Tibial nerve (tissue), 4 donors: ENCODE measurements at regions not wholly inside any gene's neighbourhood (a gene's known extent, or its start where the extent isn't known, plus 50 kb on each side); places are given as distances from the start of the nearest gene placed in this dataset.

ENCODE experiments used
- DNase-seq, 2 donors: peaks; one replicate each; pipeline ENCODE4 v3.0.0-alpha.2; 2019; ENCODE audit warnings: low spot score in 2 of 2
- H3K27ac ChIP-seq, 4 donors: fragments of 200-600 bp; sonication (generic) in 3 of 4; one replicate each; pipeline ENCODE4 v1.5.1; 2017 to 2019; ENCODE audit warnings: mild to moderate bottlenecking in 1 of 4
- H3K27me3 ChIP-seq, 2 donors: fragments of 200-600 bp; sonication (generic) in 1 of 2; one replicate each; pipeline versions ENCODE4 v1.5.1 to v1.6.0; 2017 to 2019
- H3K36me3 ChIP-seq, 3 donors: fragments of 200-600 bp; sonication (generic); one replicate each; pipeline ENCODE4 v1.5.1; 2018 to 2019
- H3K4me1 ChIP-seq, 4 donors: fragments of 200-600 bp; sonication (generic) in 3 of 4; one replicate each; pipeline ENCODE4 v1.5.1; 2017 to 2019
- H3K4me3 ChIP-seq, 4 donors: fragments of 200-600 bp; sonication (generic) in 3 of 4; one replicate each; pipeline ENCODE4 v1.5.1; 2017 to 2019; ENCODE audit warnings: mild to moderate bottlenecking in 1 of 4, moderate library complexity in 1 of 4
- H3K9me3 ChIP-seq, 4 donors: fragments of 200-600 bp; sonication (generic) in 3 of 4; one replicate each; pipeline ENCODE4 v1.5.1; 2017 to 2019
- CTCF ChIP-seq, 5 experiments: fragments of 200-600 bp in 3 of 5; fragments of 450-650 bp in 2 of 5; sonication (generic) in 3 of 5; IDR thresholded peaks; one replicate each; pipeline ENCODE4 v1.5.1; 2016 to 2019; ENCODE audit warnings: antibody characterized with exemption in 5 of 5, mild to moderate bottlenecking in 3 of 5, moderate library complexity in 2 of 5
- EP300 ChIP-seq, 2 donors: sonication (generic); formaldehyde crosslinking; IDR thresholded peaks; one replicate each; pipeline ENCODE4 v1.6.1; 2017; ENCODE audit warnings: antibody characterized with exemption in 2 of 2, mild to moderate bottlenecking in 1 of 2
- POLR2A ChIP-seq, 2 donors: fragments of 450-650 bp; IDR thresholded peaks; one replicate each; pipeline ENCODE4 v1.6.1; 2017; ENCODE audit warnings: antibody characterized with exemption in 2 of 2, mild to moderate bottlenecking in 2 of 2, moderate library complexity in 2 of 2

GRCh38 chr10:59957975-59958374 is 51.6 kb upstream of the CCDC6 start:
- no peaks in the 10 kb centered on the region for H3K36me3 ChIP-seq
- H3K27me3 ChIP-seq = no peaks in the 10 kb centered on the region
- no peaks in the 10 kb centered on the region for H3K9me3 ChIP-seq
- no peak overlapping the region for H3K4me3 ChIP-seq
- TF ChIP-seq EP300 (IDR thresholded peaks at IDR 0.05) (no peak), CTCF (IDR thresholded peaks at IDR 0.05) (no peak), POLR2A (IDR thresholded peaks at IDR 0.05) (no peak)
- H3K4me1 ChIP-seq = no peaks in the 10 kb centered on the region
- no peak for DNase-seq
- no peak overlapping the region for H3K27ac ChIP-seq
